ENCODE measurements at regions not wholly inside any gene's neighbourhood (a gene's known extent, or its start where the extent isn't known, plus 50 kb on each side); places are given as distances from the start of the nearest gene placed in this dataset.
"Not testable (repeated sequence)": the region's sequence is repeated elsewhere in the genome, so short reads cannot be mapped to it uniquely, and the experiment has no call there.

- Mint-ChIP-seq H3K36me3 (ENCODE audit: low read depth) (peaks cover 9% of the 10 kb centered on the region), H3K4me3 (peak overlapping the region; percentile 88), H3K4me1 (ENCODE audit: low read depth) (peaks cover 21% of the 10 kb centered on the region), H3K27ac (no peak overlapping the region), H3K9me3 (no peaks in the 10 kb centered on the region), H3K27me3 (ENCODE audit: insufficient read depth) (peaks cover 4% of the 10 kb centered on the region)
- intact Hi-C loops (cut with micrococcal nuclease), result loop anchor here (2.0 to 10.0 kb wide), 8 partner anchors 174 to 1929 kb away; partner anchors contain the start of genes TMEM248, TPST1 and ZNF92
- DNase-seq (ENCODE audit: low spot score), result no peak
Observed at GRCh38 chr7:67301667-67302066, 305.0 kb downstream of the TYW1 start.

- intact Hi-C loops (cut with micrococcal nuclease), result loop anchor here (2.0 to 10.0 kb wide), 8 partner anchors 175 to 1930 kb away; partner anchors contain the start of genes TMEM248, TPST1 and ZNF92
- DNase-seq (ENCODE audit: low spot score), result peak; percentile 97
- Mint-ChIP-seq H3K27me3 (ENCODE audit: insufficient read depth) (peaks cover 4% of the 10 kb centered on the region), H3K9me3 (no peaks in the 10 kb centered on the region), H3K4me3 (peak overlapping the region; percentile 88), H3K27ac (peak overlapping the region; percentile 91), H3K36me3 (ENCODE audit: low read depth) (peaks cover 10% of the 10 kb centered on the region), H3K4me1 (ENCODE audit: low read depth) (peaks cover 21% of the 10 kb centered on the region)
Observed at GRCh38 chr7:67302113-67303039, 305.7 kb downstream of the TYW1 start.

DNA sequence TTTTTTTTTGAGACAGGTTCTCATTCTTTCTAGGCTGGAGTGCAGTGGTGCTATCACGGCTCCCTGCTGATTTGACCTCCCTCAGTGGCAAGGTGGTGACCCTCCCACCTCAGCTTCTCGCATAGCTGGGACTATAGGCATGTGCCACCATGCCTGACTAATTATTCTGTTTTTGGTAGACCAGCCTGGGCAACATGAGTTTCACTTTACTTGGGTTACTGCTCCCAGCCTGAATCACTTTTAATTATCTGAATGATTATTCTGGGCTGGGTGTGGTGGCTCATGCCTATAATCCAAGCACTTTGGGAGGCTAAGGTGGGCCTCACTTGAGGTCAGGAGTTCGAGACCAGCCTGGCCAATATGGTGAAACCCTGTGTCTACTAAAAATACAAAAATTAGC is 308.2 kb downstream of the TYW1 start:
- DNase-seq (ENCODE audit: low spot score); H3K27me3 Mint-ChIP-seq (ENCODE audit: insufficient read depth); H3K27ac Mint-ChIP-seq; H3K9me3 Mint-ChIP-seq: not testable (repeated sequence)
- Mint-ChIP-seq H3K4me3 (peak overlapping the region; percentile 78), H3K4me1 (ENCODE audit: low read depth) (peaks cover 21% of the 10 kb centered on the region), H3K36me3 (ENCODE audit: low read depth) (peaks cover 28% of the 10 kb centered on the region)
- intact Hi-C loops (cut with micrococcal nuclease), result loop anchor here (5.0 to 10.0 kb wide), 7 partner anchors 178 to 1933 kb away; partner anchors contain the start of genes TMEM248, TPST1 and ZNF92

DNA sequence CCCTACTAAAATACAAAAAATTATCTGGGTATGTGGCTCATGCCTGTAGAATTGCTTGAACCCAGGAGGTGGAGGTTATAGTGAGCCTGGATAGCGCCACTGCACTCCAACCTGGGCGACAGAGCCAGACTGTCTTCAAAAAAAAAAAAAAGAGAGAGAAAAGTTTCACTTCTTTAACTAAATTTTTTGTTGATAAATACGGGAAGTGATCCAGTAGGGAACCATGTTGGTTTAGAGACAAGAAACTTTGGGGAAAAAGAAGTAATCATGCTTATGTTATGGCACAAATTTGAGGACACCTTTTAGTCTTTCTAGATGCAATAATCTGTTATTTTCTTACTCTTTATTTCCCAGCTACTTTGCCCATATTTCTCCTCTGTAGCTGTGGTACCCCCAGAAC is 309.7 kb downstream of the TYW1 start:
- Mint-ChIP-seq H3K36me3 (ENCODE audit: low read depth) (peaks cover 40% of the 10 kb centered on the region), H3K4me1 (ENCODE audit: low read depth) (peaks cover 16% of the 10 kb centered on the region), H3K27me3 (ENCODE audit: insufficient read depth) (peaks cover 4% of the 10 kb centered on the region), H3K4me3 (no peak overlapping the region), H3K9me3 (no peaks in the 10 kb centered on the region), H3K27ac (no peak overlapping the region)
- no peak for DNase-seq (ENCODE audit: low spot score)
- intact Hi-C loops (cut with micrococcal nuclease), result loop anchor here (10.0 kb wide), 5 partner anchors 382 to 1102 kb away; partner anchors contain the start of genes TMEM248 and TPST1

GRCh38 chr7:67309764-67310549 is 313.3 kb downstream of the TYW1 start:
- no peak overlapping the region for H3K27ac Mint-ChIP-seq
- intact Hi-C loops (cut with micrococcal nuclease), result loop anchor here (10.0 kb wide), 5 partner anchors 385 to 1105 kb away; partner anchors contain the start of genes TMEM248 and TPST1
- H3K27me3 Mint-ChIP-seq (ENCODE audit: insufficient read depth), result no peaks in the 10 kb centered on the region
- H3K9me3 Mint-ChIP-seq, result no peaks in the 10 kb centered on the region
- no peak for DNase-seq (ENCODE audit: low spot score)
- H3K4me3 Mint-ChIP-seq, result no peak overlapping the region
- H3K36me3 Mint-ChIP-seq (ENCODE audit: low read depth), result peaks cover 58% of the 10 kb centered on the region
- H3K4me1 Mint-ChIP-seq (ENCODE audit: low read depth), result peaks cover 8% of the 10 kb centered on the region

DNA sequence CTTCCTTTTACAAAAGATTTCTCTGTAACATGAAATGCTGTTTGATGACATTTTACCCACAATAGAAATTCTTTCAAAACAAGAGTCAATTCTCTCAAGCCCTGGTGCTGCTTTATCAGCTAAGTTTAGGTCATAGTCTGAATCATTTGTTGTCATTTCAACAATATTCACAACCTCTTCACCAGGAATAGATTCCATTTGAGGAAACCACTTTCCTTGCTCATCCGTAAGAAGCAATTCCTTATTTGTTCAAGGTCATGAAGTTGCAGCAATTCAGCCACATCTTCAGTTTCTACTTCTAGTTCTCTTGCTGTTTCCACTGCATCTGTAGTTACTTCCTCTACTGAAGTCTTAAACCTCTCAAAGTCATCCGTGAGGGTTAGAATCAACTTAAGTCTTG is 315.3 kb downstream of the TYW1 start:
- no peaks in the 10 kb centered on the region for H3K9me3 Mint-ChIP-seq
- no peak for DNase-seq (ENCODE audit: low spot score)
- H3K4me3 Mint-ChIP-seq, result no peak overlapping the region
- intact Hi-C loops (cut with micrococcal nuclease), result no loop called here
- H3K27me3 Mint-ChIP-seq (ENCODE audit: insufficient read depth), result no peaks in the 10 kb centered on the region
- no peaks in the 10 kb centered on the region for H3K4me1 Mint-ChIP-seq (ENCODE audit: low read depth)
- peaks cover 55% of the 10 kb centered on the region for H3K36me3 Mint-ChIP-seq (ENCODE audit: low read depth)
- H3K27ac Mint-ChIP-seq, result no peak overlapping the region

GRCh38 chr7:67313213-67313612 is 316.6 kb downstream of the TYW1 start:
- intact Hi-C loops (cut with micrococcal nuclease), result no loop called here
- Mint-ChIP-seq H3K9me3 (no peaks in the 10 kb centered on the region), H3K4me3 (no peak overlapping the region), H3K4me1 (ENCODE audit: low read depth) (no peaks in the 10 kb centered on the region), H3K27ac (no peak overlapping the region), H3K27me3 (ENCODE audit: insufficient read depth) (no peaks in the 10 kb centered on the region), H3K36me3 (ENCODE audit: low read depth) (peaks cover 56% of the 10 kb centered on the region)
- no peak for DNase-seq (ENCODE audit: low spot score)

GRCh38 chr7:67316902-67317301 is 320.3 kb downstream of the TYW1 start:
- H3K4me1 Mint-ChIP-seq (ENCODE audit: low read depth); H3K27me3 Mint-ChIP-seq (ENCODE audit: insufficient read depth); H3K9me3 Mint-ChIP-seq; DNase-seq (ENCODE audit: low spot score); H3K4me3 Mint-ChIP-seq; intact Hi-C loops (cut with micrococcal nuclease); H3K27ac Mint-ChIP-seq: not testable (repeated sequence)
- H3K36me3 Mint-ChIP-seq (ENCODE audit: low read depth), result peaks cover 25% of the 10 kb centered on the region

- H3K4me3 Mint-ChIP-seq; H3K9me3 Mint-ChIP-seq; H3K36me3 Mint-ChIP-seq (ENCODE audit: low read depth); intact Hi-C loops (cut with micrococcal nuclease); DNase-seq (ENCODE audit: low spot score); H3K4me1 Mint-ChIP-seq (ENCODE audit: low read depth); H3K27me3 Mint-ChIP-seq (ENCODE audit: insufficient read depth); H3K27ac Mint-ChIP-seq: not testable (repeated sequence)
Observed at GRCh38 chr7:67328257-67328656, 331.6 kb downstream of the TYW1 start.

- DNase-seq (ENCODE audit: low spot score); intact Hi-C loops (cut with micrococcal nuclease); H3K36me3 Mint-ChIP-seq (ENCODE audit: low read depth); H3K4me3 Mint-ChIP-seq; H3K9me3 Mint-ChIP-seq; H3K27ac Mint-ChIP-seq; H3K27me3 Mint-ChIP-seq (ENCODE audit: insufficient read depth); H3K4me1 Mint-ChIP-seq (ENCODE audit: low read depth): not testable (repeated sequence)
Observed at GRCh38 chr7:67335165-67335564, 338.5 kb downstream of the TYW1 start.

- H3K4me1 Mint-ChIP-seq (ENCODE audit: low read depth); intact Hi-C loops (cut with micrococcal nuclease); H3K27ac Mint-ChIP-seq; H3K27me3 Mint-ChIP-seq (ENCODE audit: insufficient read depth); DNase-seq (ENCODE audit: low spot score); H3K9me3 Mint-ChIP-seq; H3K4me3 Mint-ChIP-seq; H3K36me3 Mint-ChIP-seq (ENCODE audit: low read depth): not testable (repeated sequence)
Observed at GRCh38 chr7:67335663-67336062, 339.0 kb downstream of the TYW1 start.

DNA sequence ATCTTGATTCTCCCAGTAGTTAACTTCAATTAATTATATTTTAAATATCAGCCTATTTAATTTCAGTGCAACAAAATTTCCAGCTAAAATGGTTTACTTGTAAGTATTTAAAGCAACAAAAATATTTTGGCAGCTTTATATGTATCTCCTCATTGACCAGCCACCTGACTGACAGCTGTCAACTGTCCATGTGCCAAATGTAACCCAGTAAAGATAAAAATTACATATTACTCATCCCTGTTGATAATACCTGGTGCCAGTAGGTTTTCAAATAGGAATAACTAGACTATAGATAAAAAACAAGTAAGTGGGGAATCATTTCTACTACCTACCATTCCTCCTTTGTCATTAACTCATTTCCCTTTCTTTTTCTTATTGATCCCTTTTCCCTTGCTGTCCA is 341.9 kb downstream of the TYW1 start:
- H3K9me3 Mint-ChIP-seq; H3K27me3 Mint-ChIP-seq (ENCODE audit: insufficient read depth); H3K36me3 Mint-ChIP-seq (ENCODE audit: low read depth); H3K4me1 Mint-ChIP-seq (ENCODE audit: low read depth); intact Hi-C loops (cut with micrococcal nuclease); H3K27ac Mint-ChIP-seq; DNase-seq (ENCODE audit: low spot score); H3K4me3 Mint-ChIP-seq: not testable (repeated sequence)

Measured in activated T-helper 1 cell treated with anti-CD3 and anti-CD28 coated beads, Interleukin-12 subunit alpha, Interleukin-12 subunit beta, Interleukin-2, Interleukin-4 antibody, amounts not matched to agents 30 ng/mL and 10 ng/mL and 1 ng/mL, durations not matched to agents 14 hours and 24 hours and 36 hours (primary cell).